ENCODE measurements at regions not wholly inside any gene's neighbourhood (a gene's known extent, or its start where the extent isn't known, plus 50 kb on each side); places are given as distances from the start of the nearest gene placed in this dataset.

GRCh38 chr7:118753479-118753878 lies 529.0 kb downstream of the ANKRD7 start:
- Histone ChIP-seq H3F3A (ENCODE audit: control insufficient read depth, insufficient read depth) (no peaks in the 10 kb centered on the region), H3K9me2 (replicated peaks; ENCODE audit: control insufficient read depth, low read length) (0 out of 2 replicates have a peak, but pooled peaks cover 3% of the 10 kb centered on the region), H3K27ac (ENCODE audit: low read depth, low read length) (no peak overlapping the region), H3K4me3 (ENCODE audit: low read length) (no peak overlapping the region), H4K20me1 (ENCODE audit: control insufficient read depth, insufficient read depth, low read depth, low read length) (no peaks in the 10 kb centered on the region), H3K79me2 (ENCODE audit: control insufficient read depth, low read length) (no peaks in the 10 kb centered on the region), H3K9me3 (ENCODE audit: control insufficient read depth, insufficient read depth, low read length) (no peaks in the 10 kb centered on the region), H3K27me3 (ENCODE audit: control insufficient read depth, low read length) (no peaks in the 10 kb centered on the region), H3K36me3 (ENCODE audit: control insufficient read depth, low read length) (no peaks in the 10 kb centered on the region), H3K4me1 (ENCODE audit: control insufficient read depth, low read length) (no peaks in the 10 kb centered on the region), H3K4me2 (ENCODE audit: low read length) (no peak overlapping the region)
- TF ChIP-seq, protein P1, sequence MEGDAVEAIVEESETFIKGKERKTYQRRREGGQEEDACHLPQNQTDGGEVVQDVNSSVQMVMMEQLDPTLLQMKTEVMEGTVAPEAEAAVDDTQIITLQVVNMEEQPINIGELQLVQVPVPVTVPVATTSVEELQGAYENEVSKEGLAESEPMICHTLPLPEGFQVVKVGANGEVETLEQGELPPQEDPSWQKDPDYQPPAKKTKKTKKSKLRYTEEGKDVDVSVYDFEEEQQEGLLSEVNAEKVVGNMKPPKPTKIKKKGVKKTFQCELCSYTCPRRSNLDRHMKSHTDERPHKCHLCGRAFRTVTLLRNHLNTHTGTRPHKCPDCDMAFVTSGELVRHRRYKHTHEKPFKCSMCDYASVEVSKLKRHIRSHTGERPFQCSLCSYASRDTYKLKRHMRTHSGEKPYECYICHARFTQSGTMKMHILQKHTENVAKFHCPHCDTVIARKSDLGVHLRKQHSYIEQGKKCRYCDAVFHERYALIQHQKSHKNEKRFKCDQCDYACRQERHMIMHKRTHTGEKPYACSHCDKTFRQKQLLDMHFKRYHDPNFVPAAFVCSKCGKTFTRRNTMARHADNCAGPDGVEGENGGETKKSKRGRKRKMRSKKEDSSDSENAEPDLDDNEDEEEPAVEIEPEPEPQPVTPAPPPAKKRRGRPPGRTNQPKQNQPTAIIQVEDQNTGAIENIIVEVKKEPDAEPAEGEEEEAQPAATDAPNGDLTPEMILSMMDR (IDR thresholded peaks at IDR 0.05; ENCODE audit: low read depth, low read length, poor library complexity, severe bottlenecking) = no peak
- TF ChIP-seq EZH2phosphoT487 (IDR thresholded peaks at IDR 0.05; ENCODE audit: borderline replicate concordance, low read length) = no peak

- Histone ChIP-seq H4K20me1 (ENCODE audit: control insufficient read depth, insufficient read depth, low read depth, low read length) (no peaks in the 10 kb centered on the region), H3K4me2 (ENCODE audit: low read length) (no peak overlapping the region), H3K36me3 (ENCODE audit: control insufficient read depth, low read length) (no peaks in the 10 kb centered on the region), H3K4me1 (ENCODE audit: control insufficient read depth, low read length) (no peaks in the 10 kb centered on the region), H3K27ac (ENCODE audit: low read depth, low read length) (no peak overlapping the region), H3K27me3 (ENCODE audit: control insufficient read depth, low read length) (no peaks in the 10 kb centered on the region), H3K4me3 (ENCODE audit: low read length) (no peak overlapping the region), H3K9me3 (ENCODE audit: control insufficient read depth, insufficient read depth, low read length) (no peaks in the 10 kb centered on the region), H3K9me2 (replicated peaks; ENCODE audit: control insufficient read depth, low read length) (0 out of 2 replicates have a peak, but pooled peaks cover 3% of the 10 kb centered on the region), H3F3A (ENCODE audit: control insufficient read depth, insufficient read depth) (no peaks in the 10 kb centered on the region), H3K79me2 (ENCODE audit: control insufficient read depth, low read length) (no peaks in the 10 kb centered on the region)
- TF ChIP-seq EZH2phosphoT487 (IDR thresholded peaks at IDR 0.05; ENCODE audit: borderline replicate concordance, low read length) = no peak
- TF ChIP-seq, protein P1 (IDR thresholded peaks at IDR 0.05; ENCODE audit: low read depth, low read length, poor library complexity, severe bottlenecking) = no peak
Observed at GRCh38 chr7:118754608-118755007, 530.1 kb downstream of the ANKRD7 start.

- no peaks in the 10 kb centered on the region for H3K4me1 ChIP-seq (ENCODE audit: control insufficient read depth, low read length)
- no peak for TF ChIP-seq EZH2phosphoT487 (IDR thresholded peaks at IDR 0.05; ENCODE audit: borderline replicate concordance, low read length)
- TF ChIP-seq, protein P1 (IDR thresholded peaks at IDR 0.05; ENCODE audit: low read depth, low read length, poor library complexity, severe bottlenecking) = no peak
- H3K27ac ChIP-seq (ENCODE audit: low read depth, low read length) = no peak overlapping the region
- no peaks in the 10 kb centered on the region for H3F3A ChIP-seq (ENCODE audit: control insufficient read depth, insufficient read depth)
- H3K36me3 ChIP-seq (ENCODE audit: control insufficient read depth, low read length) = no peaks in the 10 kb centered on the region
- H3K9me3 ChIP-seq (ENCODE audit: control insufficient read depth, insufficient read depth, low read length) = no peaks in the 10 kb centered on the region
- no peak overlapping the region for H3K4me2 ChIP-seq (ENCODE audit: low read length)
- no peaks in the 10 kb centered on the region for H3K27me3 ChIP-seq (ENCODE audit: control insufficient read depth, low read length)
- no peaks in the 10 kb centered on the region for H4K20me1 ChIP-seq (ENCODE audit: control insufficient read depth, insufficient read depth, low read depth, low read length)
- 0 out of 2 replicates have a peak, but pooled peaks cover 3% of the 10 kb centered on the region for H3K9me2 ChIP-seq (replicated peaks; ENCODE audit: control insufficient read depth, low read length)
- no peaks in the 10 kb centered on the region for H3K79me2 ChIP-seq (ENCODE audit: control insufficient read depth, low read length)
- H3K4me3 ChIP-seq (ENCODE audit: low read length) = no peak overlapping the region
Observed at GRCh38 chr7:118755067-118755625, 530.6 kb downstream of the ANKRD7 start.

All from DOHH2 (cell line).